GM21529 (cell line): ENCODE measurements at regions not wholly inside any gene's neighbourhood (a gene's known extent, or its start where the extent isn't known, plus 50 kb on each side); places are given as distances from the start of the nearest gene placed in this dataset.
"Not testable (repeated sequence)": the region's sequence is repeated elsewhere in the genome, so short reads cannot be mapped to it uniquely, and the experiment has no call there.

Experiments
- ATAC-seq: cut with Tn5 transposase; IDR thresholded peaks from one replicate; pipeline ENCODE4 v1.9.1; 2021; ENCODE audit not compliant: unreplicated experiment

DNA sequence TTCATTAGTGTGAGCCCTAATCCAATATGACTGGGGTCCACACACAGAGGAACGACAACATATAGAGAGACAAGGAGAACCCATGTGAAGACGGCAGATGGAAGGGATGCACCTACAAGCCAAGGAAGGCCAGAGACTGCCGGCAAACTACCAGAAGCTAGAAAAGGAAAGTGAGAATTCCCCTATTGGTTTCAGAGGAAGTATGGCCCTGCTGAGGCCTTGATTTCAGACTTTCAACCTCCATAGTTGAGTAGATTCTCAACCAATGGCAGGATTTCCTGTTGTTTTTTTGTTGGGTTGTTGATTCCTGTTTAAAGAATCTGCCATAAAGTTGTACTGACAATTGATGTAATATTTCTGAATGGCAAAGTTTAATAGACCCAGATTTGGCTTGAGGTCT is 241.5 kb downstream of the SATB2 start:
- peak; percentile 66 for ATAC-seq

DNA sequence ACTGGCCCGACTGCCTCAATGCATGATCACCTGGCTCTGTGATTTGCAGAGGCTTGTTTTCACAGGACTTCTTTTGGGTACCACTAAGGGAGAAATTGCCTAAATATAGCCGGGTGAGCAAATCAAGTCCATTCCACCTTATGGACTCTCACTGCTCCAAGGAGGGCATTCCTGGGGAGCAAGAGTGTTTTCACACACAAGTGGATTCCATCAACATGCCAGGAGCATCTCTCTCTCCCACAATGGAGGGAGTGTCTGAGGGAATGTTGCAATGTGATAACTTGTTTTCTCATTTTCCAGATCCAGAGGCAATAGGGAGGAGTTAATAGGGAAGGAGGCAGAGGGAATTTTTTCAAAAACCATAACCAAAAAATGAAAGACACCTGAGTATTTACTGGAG is 250.7 kb downstream of the SATB2 start:
- ATAC-seq = no peak

DNA sequence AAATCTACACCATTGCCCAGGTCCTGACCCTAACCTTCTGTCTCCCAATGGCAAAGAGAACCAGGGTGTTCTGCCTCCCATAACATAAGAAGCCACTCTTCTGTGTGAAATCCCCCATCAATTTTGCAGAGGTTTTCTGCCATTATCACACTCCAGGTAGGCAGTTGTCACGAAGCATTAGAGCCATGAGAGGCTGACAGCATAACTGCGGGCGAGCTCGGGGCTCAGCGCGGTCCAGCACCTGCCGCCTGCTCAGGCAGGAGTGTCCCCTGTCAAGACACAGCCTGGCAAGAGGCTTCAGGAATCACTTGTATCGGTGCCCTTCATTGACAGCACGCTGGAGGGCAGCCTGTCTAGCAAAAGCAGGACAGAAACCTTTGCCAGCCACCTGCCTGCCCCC is 251.2 kb downstream of the SATB2 start:
- ATAC-seq = no peak

DNA sequence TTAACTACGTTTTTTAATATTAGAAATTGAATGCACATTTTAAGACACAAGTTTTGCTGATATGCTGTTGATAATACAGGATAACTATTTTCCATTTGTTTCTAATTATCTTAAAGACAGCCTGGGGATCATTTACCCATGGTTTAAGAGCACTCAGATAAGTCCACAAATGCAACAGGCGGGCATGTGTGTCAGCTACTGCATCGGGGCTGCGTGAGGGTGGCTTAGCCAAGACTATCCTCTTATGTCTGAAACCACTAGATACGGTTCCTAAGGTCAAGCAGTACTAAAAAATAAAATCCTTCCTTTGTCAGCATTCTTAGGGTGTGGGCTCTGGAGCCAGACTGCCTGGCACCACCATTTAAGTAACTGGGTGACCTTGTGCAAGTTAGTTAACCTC is 254.8 kb downstream of the SATB2 start:
- no peak for ATAC-seq

DNA sequence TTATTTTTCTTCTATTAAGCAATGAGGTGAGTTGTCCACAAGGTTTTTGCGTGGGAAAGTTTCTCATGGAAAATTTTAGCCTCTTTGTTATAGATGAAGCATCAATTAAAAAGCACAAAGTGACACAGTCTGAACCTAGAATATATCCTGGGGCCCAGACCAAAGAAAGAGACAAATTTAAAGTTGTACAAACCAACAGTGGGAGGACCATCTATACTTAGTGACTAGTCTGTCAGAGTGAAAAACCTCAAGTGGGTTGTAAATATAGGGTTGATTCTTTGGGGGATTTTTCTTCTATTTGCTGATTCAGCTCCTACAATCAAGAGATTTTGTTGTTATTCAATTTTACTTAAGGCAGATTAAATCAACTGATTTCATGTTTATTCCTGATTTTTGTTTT is 256.2 kb downstream of the SATB2 start:
- no peak for ATAC-seq

DNA sequence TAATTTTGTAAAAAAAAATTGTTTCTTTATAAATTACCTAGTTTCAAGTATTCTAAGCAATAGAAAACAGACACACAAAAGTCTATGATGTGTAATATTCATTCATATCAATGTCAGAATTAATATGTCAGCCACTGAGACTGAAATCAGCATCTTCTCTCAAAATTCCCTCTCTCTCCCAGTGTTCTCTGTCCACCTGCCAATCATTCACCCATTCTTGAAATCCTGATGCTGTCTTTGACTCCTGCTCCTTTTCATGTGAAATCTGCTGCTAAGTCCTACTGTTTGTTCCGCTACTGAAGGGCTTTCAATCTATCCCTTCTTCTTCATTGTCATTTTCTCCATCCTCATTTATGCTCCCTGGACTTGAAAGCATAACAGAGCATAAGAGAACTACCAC is 257.9 kb downstream of the SATB2 start:
- no peak for ATAC-seq

DNA sequence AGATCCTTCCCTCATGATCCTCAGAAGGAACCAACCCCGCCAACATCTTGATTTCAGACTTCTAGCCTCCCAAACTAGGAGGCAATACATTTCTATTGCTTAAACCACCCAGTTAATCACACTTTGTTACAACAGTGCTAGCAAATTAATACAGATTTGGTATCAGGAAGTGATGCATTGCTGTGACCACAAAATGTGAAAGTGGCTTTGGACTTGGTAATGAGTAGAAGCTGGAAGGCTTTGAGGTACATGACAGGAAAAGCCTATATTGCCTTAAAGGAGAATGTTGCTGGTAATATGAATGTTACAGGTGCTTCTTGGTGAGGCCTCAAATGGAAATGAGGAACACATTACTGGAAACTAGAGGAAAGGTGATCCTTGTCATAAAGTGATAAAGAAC is 260.3 kb downstream of the SATB2 start:
- ATAC-seq = no peak

DNA sequence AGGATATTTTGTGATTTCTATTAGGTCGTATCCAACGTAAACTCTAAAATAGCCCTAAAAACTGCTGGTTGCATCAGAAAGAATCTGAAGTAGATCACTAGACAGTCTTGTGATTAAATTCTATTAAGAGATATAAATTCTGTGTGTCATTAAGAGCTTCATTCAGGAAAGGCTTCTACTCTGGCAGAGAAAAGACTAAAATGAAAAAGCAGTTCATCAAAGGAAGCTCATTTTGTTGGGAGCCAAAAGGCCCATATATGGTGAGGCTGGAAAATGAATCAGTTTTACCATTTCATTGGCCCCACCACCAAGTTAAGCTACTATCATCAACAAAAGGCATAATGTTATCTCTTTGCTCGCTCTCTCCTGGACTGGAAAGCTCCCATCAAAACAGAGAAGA is 261.1 kb downstream of the SATB2 start:
- no peak for ATAC-seq

DNA sequence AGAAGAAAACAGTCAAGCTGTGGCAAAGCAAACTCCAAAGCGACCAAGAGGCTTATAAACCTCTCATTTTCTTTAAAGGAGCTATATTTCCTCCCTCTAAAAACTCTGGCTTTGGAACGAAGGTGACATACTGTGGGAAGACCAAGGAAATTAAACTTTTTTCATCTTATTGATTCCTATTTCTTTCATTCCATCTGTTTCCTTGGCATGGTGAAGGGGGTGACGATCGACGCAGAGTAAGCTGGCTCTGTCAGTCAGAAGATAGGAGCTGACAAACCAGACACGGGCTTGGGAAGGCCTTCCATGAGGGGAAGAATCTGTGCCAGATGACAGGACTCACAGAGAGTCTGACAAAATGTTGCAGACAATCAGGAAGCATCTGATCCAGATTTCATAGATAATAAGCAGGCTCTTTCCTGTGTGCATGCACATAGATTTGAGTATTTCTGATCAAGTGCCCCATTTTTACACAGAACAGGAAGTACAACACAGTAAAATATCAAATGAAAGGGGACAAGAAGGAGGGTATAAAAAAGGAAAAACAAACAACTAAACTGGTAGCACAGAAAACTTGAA is 261.7 kb downstream of the SATB2 start:
- no peak for ATAC-seq

DNA sequence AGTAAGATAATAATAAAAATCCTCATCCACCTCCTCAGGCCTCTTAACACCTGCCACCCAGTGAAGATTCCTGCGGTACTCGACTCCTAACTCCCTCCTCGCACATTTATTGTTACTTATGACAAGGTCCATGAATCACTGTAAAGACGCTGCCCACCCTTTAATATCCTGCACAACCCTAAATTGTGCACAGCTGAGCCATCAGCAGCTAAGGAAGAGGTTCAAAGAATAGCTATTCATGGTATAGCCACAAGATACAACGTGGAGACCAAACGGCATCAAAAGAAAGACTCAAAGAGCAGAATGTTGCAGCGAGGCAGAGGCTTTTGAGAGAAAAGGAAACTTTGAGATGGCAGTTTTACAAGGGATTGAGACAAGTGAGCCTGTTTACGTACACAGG is 266.3 kb downstream of the SATB2 start:
- ATAC-seq = no peak

DNA sequence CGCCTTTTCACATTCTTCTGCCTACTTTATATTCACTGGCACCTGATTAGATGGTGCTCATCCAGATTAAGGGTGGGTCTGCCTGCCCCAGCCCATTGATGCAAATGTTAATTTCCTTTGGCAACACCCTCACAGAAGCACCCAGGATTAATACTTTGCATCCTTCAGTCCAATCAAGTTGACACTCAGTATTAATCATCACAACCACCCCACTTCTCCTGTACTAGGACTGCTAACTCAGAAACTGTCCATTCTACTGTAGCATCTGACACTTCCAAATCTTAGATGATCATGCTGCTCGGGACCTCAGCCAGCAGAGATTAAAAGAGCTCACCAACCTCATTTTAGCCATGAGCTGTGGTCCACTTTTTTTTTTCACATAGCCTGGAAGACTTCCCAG is 268.5 kb downstream of the SATB2 start:
- no peak for ATAC-seq

DNA sequence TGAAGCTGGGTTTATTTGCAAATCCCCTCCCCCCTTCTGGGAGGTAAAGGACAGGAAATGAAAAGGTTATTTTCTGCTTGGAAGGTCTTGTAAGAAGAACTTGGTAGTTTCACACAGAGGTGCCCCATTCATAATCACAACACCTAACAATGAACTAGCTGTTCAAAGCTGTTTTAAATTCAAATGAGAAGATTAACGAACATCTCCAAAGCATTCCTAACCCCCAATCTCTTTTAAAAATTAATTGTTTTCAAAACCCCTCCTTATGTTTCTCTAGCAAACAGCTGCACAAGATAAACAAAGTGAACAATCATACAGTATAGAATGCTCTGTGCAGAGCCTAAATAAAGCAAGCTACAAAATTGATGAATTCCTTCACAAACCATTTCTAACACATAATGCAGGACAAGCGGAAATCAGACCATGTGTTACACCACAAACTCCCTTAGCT is 271.4 kb downstream of the SATB2 start:
- ATAC-seq = no peak

DNA sequence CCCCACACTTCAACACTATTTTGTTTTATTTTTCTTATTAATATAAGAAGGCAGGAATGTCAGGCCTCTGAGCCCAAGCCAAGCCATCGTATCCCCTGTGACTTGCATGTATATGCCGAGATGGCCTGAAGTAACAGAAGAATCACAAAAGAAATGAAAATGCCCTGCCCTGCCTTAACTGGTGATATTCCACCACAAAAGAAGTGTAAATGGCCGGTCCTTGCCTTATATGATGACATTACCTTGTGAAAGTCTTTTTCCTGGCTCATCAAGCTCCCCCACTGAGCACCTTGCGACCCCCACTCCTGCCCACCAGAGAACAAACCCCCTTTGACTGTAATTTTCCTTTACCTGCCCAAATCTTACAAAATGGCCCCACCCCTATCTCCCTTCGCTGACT is 272.6 kb downstream of the SATB2 start:
- ATAC-seq = not testable (repeated sequence)

DNA sequence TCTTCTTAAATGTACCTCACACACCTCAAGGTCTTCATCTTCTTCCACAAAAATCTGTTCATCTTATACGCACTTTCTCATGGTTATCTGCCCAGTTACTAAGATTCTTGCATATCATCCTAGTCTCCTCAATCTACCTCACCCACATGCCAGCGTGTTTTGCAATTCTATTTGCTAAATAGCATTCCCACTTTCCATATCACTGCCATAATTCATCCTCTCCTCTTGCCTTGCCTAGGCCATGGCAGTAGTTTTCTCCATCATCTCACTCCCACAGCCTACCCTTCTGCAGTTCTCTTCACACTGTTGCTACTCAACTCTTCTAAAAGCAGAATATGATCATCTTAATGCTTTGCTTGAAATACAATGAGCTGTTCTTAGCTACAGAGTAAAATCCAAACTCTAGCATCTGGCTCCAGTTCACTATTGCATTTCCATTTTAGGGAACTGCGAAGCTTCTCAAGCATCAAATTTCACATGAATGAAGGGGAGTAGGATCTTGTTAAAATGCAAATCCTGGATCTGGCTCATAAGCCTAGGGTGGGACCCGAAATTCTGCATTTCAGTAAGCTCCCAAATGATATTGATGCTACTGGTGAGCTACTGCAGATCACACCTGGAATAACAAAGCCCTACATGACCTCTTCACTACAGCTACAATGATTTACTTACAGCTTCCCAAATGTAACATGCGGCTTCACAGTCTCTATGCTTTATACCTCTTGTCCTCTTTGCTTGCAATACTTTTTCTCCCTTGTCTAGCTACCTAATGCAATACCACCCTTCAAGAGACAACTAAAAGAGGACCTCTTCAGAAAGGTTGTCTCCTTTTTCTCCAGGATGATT is 293.9 kb downstream of the SATB2 start:
- no peak for ATAC-seq

DNA sequence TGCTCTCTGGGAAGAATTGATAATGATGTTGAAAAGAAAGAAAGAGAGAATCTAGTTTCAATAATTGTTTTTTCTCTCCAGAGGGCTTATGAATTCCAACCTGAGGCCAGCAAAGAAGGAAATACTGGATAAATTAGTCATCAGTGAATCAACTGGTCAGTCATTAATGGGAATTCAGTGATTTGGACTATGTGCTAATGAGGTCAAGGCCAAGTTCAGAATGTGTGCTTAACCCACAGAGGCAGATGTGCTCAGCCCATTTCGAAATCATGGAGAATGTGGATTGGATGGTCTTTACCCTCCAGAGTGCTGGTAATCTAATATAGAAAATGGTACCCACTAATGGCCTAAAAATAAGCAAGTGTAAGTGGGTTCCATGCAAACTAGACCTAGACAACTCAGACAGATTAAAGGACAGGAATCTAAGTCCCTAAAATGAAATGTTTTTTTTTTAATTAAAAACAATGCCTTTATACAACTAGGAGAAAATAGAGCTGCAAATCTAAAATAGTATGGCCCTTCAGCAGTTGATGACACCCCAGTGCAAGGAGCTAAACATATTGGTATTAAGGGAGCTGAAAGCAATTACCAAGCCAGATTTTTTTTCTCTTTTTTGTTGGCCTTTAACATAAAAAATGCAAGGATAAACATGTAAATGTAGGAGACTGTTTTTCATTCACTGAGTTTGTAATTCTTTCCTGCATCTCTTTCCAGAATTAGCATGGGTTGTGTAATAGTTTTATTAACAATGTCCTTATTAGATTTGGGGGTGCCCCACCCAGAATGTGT is 296.9 kb downstream of the SATB2 start:
- ATAC-seq = no peak

DNA sequence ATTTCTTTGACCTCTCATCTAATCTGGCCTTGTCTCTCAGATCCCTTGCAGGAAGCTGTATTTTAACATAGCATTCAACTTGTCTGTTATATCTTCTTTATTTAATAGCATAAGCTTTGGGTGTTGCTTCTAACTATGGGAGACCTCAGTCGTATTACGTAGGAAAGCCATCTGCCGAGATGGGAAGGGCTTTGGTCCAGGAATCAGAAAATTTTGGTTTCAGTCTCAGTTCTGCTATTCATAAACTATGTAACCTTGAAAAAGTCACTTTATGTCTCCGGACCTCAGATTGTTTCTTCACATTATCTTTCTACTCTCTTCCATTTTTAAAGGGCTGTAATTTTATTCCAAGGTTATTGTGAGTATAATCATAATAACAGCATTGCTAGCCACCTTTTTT is 297.7 kb downstream of the SATB2 start:
- ATAC-seq = no peak

DNA sequence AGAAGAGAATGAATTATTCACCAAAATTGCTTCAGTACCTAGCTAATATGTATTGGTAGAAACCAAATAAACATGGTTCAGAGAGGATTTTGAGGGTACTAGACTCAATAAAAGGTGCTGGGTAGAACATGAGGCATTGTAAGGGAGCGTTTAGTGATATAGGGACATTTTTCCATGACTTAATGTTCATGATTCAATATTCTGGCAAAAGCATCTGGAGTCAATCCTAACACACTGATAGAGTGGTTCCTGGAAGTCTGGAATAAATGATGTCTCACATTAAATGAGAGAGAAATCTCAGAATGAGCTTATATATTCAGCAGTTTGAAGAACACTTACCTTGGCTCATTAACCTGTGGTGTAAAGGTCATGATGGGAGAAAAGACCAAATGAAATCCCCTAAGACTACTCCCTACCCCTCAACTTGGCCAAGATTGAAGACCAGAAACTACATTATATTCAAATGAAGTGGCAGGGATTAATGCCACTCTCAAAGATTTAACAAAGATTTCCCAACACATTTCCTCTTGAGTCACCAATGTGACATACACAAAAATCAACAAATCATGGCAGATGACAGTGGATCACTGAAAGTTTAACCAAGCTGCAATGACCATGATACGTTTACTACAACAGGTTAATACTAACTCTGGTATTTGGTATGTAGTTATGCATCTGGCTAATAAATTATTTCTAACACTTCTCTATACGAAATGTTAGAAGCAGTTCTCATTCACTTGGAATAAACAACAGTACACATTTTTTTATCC is 309.5 kb downstream of the SATB2 start:
- no peak for ATAC-seq

DNA sequence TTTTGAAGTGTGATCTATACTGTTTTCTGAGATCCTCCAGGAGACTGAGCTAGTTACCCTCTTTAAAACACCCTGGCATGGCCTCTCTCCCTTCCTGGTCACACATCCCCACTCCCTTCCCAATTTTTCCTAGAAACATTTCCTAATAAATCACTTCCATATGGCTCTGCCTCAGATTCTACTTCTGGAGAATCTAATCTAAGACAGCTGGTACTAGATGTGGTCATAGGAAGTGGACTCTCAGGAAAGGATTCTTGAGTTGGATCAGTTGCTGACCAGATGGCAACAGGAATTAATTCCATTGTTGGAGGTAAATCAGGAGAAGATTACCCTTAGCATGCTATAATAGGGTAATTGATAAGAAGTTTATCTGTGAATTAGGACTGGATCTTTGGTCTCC is 310.5 kb downstream of the SATB2 start:
- no peak for ATAC-seq

DNA sequence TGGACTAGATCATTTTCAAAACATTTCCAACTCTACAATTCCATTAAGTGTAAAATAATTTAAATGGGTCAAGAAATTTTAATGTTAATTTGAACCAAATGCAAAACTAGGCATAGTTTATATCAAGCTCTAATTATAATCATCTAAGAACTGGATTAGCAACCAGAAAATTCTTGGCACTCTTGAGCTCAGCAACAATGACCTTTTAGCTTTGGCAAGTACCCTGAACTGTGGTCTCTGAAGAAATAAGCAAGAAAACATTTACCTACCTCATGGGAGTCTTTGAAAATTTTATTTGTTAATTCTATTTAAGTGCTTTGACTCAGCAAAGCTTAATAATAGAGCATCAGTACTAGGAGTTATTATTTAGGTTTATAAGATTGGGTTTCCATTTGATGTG is 313.2 kb downstream of the SATB2 start:
- ATAC-seq = no peak

DNA sequence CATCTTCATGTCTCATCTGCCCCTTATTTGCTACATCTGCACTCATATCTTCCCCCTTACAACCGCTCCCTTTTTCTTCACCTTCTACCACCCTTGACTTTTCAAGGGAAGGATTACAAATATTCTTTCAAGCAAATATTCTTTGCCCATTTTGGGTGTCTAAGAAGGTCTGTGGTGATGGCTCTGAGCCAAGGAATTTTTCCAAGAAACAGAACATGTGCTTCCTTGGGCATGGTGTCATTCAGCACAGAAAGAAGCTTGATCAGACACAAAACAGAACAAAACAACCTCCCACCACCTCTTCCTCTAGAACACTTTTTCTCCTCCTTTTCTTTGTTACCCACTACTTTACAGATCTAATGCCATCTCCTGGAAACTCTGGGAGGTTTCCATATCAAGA is 313.7 kb downstream of the SATB2 start:
- no peak for ATAC-seq

DNA sequence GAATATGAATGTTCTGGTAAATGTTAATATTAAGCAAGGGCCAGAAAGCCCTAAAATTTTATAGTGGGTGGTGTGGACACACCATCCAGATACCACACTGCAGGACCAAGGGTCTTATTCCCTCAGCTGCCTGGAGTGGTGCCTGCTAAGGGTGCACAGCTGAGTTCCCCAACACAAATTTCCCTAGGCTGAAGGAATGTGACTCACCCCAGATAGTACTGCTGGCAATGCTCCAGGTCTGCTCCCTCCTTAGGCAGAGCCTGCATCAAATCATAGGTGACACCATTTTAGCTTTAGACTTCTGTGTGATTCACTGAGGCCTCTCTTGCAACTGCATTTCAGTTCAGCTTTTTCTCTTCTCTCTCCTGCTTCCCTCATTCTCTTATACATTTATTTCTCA is 321.1 kb downstream of the SATB2 start:
- ATAC-seq = no peak
